Activated naive CD8-positive, alpha-beta T cell treated with anti-CD3 and anti-CD28 coated beads for 36 hours (primary cell): ENCODE measurements at regions not wholly inside any gene's neighbourhood (a gene's known extent, or its start where the extent isn't known, plus 50 kb on each side); places are given as distances from the start of the nearest gene placed in this dataset.
"Not testable (repeated sequence)": the region's sequence is repeated elsewhere in the genome, so short reads cannot be mapped to it uniquely, and the experiment has no call there.

Source experiments
- DNase-seq: peaks from one replicate; pipeline ENCODE4 v3.0.0; 2021
- H3K27ac Mint-ChIP-seq: one replicate; pipeline ENCODE4 v1.8.0; 2022; ENCODE audit warnings: mild to moderate bottlenecking, moderate library complexity, mixed read lengths
- H3K27me3 Mint-ChIP-seq: one replicate; pipeline ENCODE4 v1.8.0; 2022; ENCODE audit warnings: mild to moderate bottlenecking, mixed read lengths
- H3K36me3 Mint-ChIP-seq: one replicate; pipeline ENCODE4 v1.8.0; 2021; ENCODE audit warnings: mild to moderate bottlenecking, mixed read lengths
- H3K4me1 Mint-ChIP-seq: one replicate; pipeline ENCODE4 v1.8.0; 2021; ENCODE audit warnings: mixed read lengths
- H3K4me3 Mint-ChIP-seq: one replicate; pipeline ENCODE4 v1.8.0; 2022; ENCODE audit warnings: mild to moderate bottlenecking, moderate library complexity, mixed read lengths
- H3K9me3 Mint-ChIP-seq: one replicate; pipeline ENCODE4 v1.8.0; 2022; ENCODE audit warnings: mixed read lengths

GRCh38 chr1:10947181-10947580 is 65.3 kb upstream of the TARDBP start:
- Mint-ChIP-seq H3K27me3 (peaks cover 38% of the 10 kb centered on the region), H3K27ac (no peak overlapping the region), H3K4me3 (no peak overlapping the region), H3K36me3 (no peaks in the 10 kb centered on the region), H3K4me1 (peaks cover 4% of the 10 kb centered on the region), H3K9me3 (no peaks in the 10 kb centered on the region)
- DNase-seq: no peak

- no peaks in the 10 kb centered on the region for H3K36me3 Mint-ChIP-seq
- no peak overlapping the region for H3K4me3 Mint-ChIP-seq
- H3K27me3 Mint-ChIP-seq: peaks cover 32% of the 10 kb centered on the region
- peaks cover 2% of the 10 kb centered on the region for H3K4me1 Mint-ChIP-seq
- no peaks in the 10 kb centered on the region for H3K9me3 Mint-ChIP-seq
- no peak overlapping the region for H3K27ac Mint-ChIP-seq
- no peak for DNase-seq
Observed at GRCh38 chr1:10947691-10948462, 64.6 kb upstream of the TARDBP start.

GRCh38 chr1:10948463-10948775 is 64.0 kb upstream of the TARDBP start:
- H3K27ac Mint-ChIP-seq: no peak overlapping the region
- no peak for DNase-seq
- peaks cover 27% of the 10 kb centered on the region for H3K27me3 Mint-ChIP-seq
- no peaks in the 10 kb centered on the region for H3K36me3 Mint-ChIP-seq
- no peaks in the 10 kb centered on the region for H3K9me3 Mint-ChIP-seq
- peaks cover 2% of the 10 kb centered on the region for H3K4me1 Mint-ChIP-seq
- H3K4me3 Mint-ChIP-seq: no peak overlapping the region

GRCh38 chr1:10950316-10951172 is 61.9 kb upstream of the TARDBP start:
- peaks cover 7% of the 10 kb centered on the region for H3K27me3 Mint-ChIP-seq
- no peaks in the 10 kb centered on the region for H3K4me1 Mint-ChIP-seq
- H3K4me3 Mint-ChIP-seq: no peak overlapping the region
- no peak overlapping the region for H3K27ac Mint-ChIP-seq
- H3K9me3 Mint-ChIP-seq: no peaks in the 10 kb centered on the region
- no peaks in the 10 kb centered on the region for H3K36me3 Mint-ChIP-seq
- no peak for DNase-seq

- H3K9me3 Mint-ChIP-seq, H3K4me1 Mint-ChIP-seq, H3K27ac Mint-ChIP-seq, DNase-seq, H3K36me3 Mint-ChIP-seq, H3K4me3 Mint-ChIP-seq, H3K27me3 Mint-ChIP-seq: not testable (repeated sequence)
Observed at GRCh38 chr1:10951298-10951697, 61.2 kb upstream of the TARDBP start.

- Mint-ChIP-seq H3K27ac (no peak overlapping the region), H3K4me1 (no peaks in the 10 kb centered on the region), H3K27me3 (peaks cover 4% of the 10 kb centered on the region)
Observed at GRCh38 chr1:10951961-10952360, 60.5 kb upstream of the TARDBP start.

GRCh38 chr1:10953505-10954193 is 58.8 kb upstream of the TARDBP start:
- H3K27me3 Mint-ChIP-seq: peaks cover 4% of the 10 kb centered on the region
- DNase-seq: no peak
- H3K4me3 Mint-ChIP-seq: no peak overlapping the region
- H3K36me3 Mint-ChIP-seq: no peaks in the 10 kb centered on the region
- no peaks in the 10 kb centered on the region for H3K9me3 Mint-ChIP-seq
- H3K27ac Mint-ChIP-seq: no peak overlapping the region
- H3K4me1 Mint-ChIP-seq: no peaks in the 10 kb centered on the region

More at GRCh38 chr1:10951961-10952360, 60.5 kb upstream of the TARDBP start:
- no peak for DNase-seq
- Mint-ChIP-seq H3K4me3 (no peak overlapping the region), H3K36me3 (no peaks in the 10 kb centered on the region), H3K9me3 (no peaks in the 10 kb centered on the region)

GRCh38 chr1:10957133-10957532 is 55.3 kb upstream of the TARDBP start:
- no peak overlapping the region for H3K27ac Mint-ChIP-seq
- H3K36me3 Mint-ChIP-seq: no peaks in the 10 kb centered on the region
- peaks cover 3% of the 10 kb centered on the region for H3K4me1 Mint-ChIP-seq
- H3K27me3 Mint-ChIP-seq: peaks cover 12% of the 10 kb centered on the region
- no peaks in the 10 kb centered on the region for H3K9me3 Mint-ChIP-seq
- no peak overlapping the region for H3K4me3 Mint-ChIP-seq
- DNase-seq: no peak

GRCh38 chr1:10958614-10959013 is 53.8 kb upstream of the TARDBP start:
- Mint-ChIP-seq H3K4me1 (peaks cover 3% of the 10 kb centered on the region), H3K9me3 (no peaks in the 10 kb centered on the region), H3K27me3 (peaks cover 21% of the 10 kb centered on the region), H3K27ac (no peak overlapping the region), H3K36me3 (no peaks in the 10 kb centered on the region), H3K4me3 (no peak overlapping the region)
- DNase-seq: no peak

GRCh38 chr1:10960411-10961299 is 51.8 kb upstream of the TARDBP start:
- Mint-ChIP-seq H3K4me1 (peaks cover 15% of the 10 kb centered on the region), H3K36me3 (no peaks in the 10 kb centered on the region), H3K27ac (no peak overlapping the region), H3K27me3 (peaks cover 26% of the 10 kb centered on the region), H3K9me3 (no peaks in the 10 kb centered on the region), H3K4me3 (no peak overlapping the region)
- peak; percentile 80 for DNase-seq

- Mint-ChIP-seq H3K27ac (no peak overlapping the region), H3K27me3 (peaks cover 26% of the 10 kb centered on the region), H3K36me3 (no peaks in the 10 kb centered on the region), H3K4me3 (no peak overlapping the region), H3K9me3 (no peaks in the 10 kb centered on the region), H3K4me1 (peaks cover 21% of the 10 kb centered on the region)
- DNase-seq: no peak
Observed at GRCh38 chr1:10961300-10961833, 51.1 kb upstream of the TARDBP start.

- Mint-ChIP-seq H3K27ac (no peak overlapping the region), H3K9me3 (no peaks in the 10 kb centered on the region), H3K4me1 (peaks cover 21% of the 10 kb centered on the region), H3K36me3 (no peaks in the 10 kb centered on the region), H3K27me3 (peaks cover 29% of the 10 kb centered on the region), H3K4me3 (no peak overlapping the region)
- DNase-seq: no peak
Observed at GRCh38 chr1:10962483-10962882, 50.0 kb upstream of the TARDBP start.
